ENCODE measurements at regions not wholly inside any gene's neighbourhood (a gene's known extent, or its start where the extent isn't known, plus 50 kb on each side); places are given as distances from the start of the nearest gene placed in this dataset.
"Not testable (repeated sequence)": the region's sequence is repeated elsewhere in the genome, so short reads cannot be mapped to it uniquely, and the experiment has no call there.

- DNase-seq, result no peak
These were observed 52.6 kb downstream of the TCF20 start for GRCh38 chr22:42217752-42218280.

- no peak for DNase-seq
These were observed 53.3 kb downstream of the TCF20 start for GRCh38 chr22:42217019-42217751.

- DNase-seq, result no peak
These were observed 55.6 kb downstream of the TCF20 start for GRCh38 chr22:42214633-42215415.

- DNase-seq, result no peak
These were observed 62.1 kb downstream of the TCF20 start for GRCh38 chr22:42208362-42208761.

- DNase-seq, result no peak
These were observed 62.5 kb downstream of the TCF20 start for GRCh38 chr22:42207918-42208317.

- DNase-seq, result no peak
These were observed 66.8 kb downstream of the TCF20 start for GRCh38 chr22:42203609-42204008.

- peak; percentile 33 to 35 for DNase-seq
These were observed 67.8 kb downstream of the TCF20 start for GRCh38 chr22:42202669-42203068.

- DNase-seq, result no peak
These were observed 68.4 kb downstream of the TCF20 start for GRCh38 chr22:42202048-42202447.

GRCh38 chr22:42199025-42199424 lies 68.4 kb upstream of the CYP2D6 start:
- DNase-seq, result no peak

- DNase-seq, result no peak
These were observed 67.6 kb upstream of the CYP2D6 start for GRCh38 chr22:42198226-42198625.

- no peak for DNase-seq
These were observed 65.8 kb upstream of the CYP2D6 start for GRCh38 chr22:42196454-42196853.

GRCh38 chr22:42194953-42195352 lies 64.3 kb upstream of the CYP2D6 start:
- no peak for DNase-seq

GRCh38 chr22:42194104-42194851 lies 63.7 kb upstream of the CYP2D6 start:
- DNase-seq, result no peak

- DNase-seq, result no peak
These were observed 61.9 kb upstream of the CYP2D6 start for GRCh38 chr22:42192547-42192946.

- no peak for DNase-seq
These were observed 59.7 kb upstream of the CYP2D6 start for GRCh38 chr22:42190274-42190673.

GRCh38 chr22:42189761-42190160 lies 59.2 kb upstream of the CYP2D6 start:
- no peak for DNase-seq

- no peak for DNase-seq
These were observed 58.3 kb upstream of the CYP2D6 start for GRCh38 chr22:42188808-42189447.

- no peak for DNase-seq
These were observed 57.0 kb upstream of the CYP2D6 start for GRCh38 chr22:42187646-42188045.

- no peak for DNase-seq
These were observed 55.4 kb upstream of the CYP2D6 start for GRCh38 chr22:42185915-42186439.

GRCh38 chr22:42184852-42185251 lies 54.2 kb upstream of the CYP2D6 start:
- DNase-seq, result no peak

- DNase-seq, result not testable (repeated sequence)
These were observed 53.0 kb upstream of the CYP2D6 start for GRCh38 chr22:42183461-42184059.

GRCh38 chr22:42180349-42180842 lies 49.8 kb upstream of the CYP2D6 start:
- no peak for DNase-seq
